ENCODE measurements at regions not wholly inside any gene's neighbourhood (a gene's known extent, or its start where the extent isn't known, plus 50 kb on each side); places are given as distances from the start of the nearest gene placed in this dataset.

DNA sequence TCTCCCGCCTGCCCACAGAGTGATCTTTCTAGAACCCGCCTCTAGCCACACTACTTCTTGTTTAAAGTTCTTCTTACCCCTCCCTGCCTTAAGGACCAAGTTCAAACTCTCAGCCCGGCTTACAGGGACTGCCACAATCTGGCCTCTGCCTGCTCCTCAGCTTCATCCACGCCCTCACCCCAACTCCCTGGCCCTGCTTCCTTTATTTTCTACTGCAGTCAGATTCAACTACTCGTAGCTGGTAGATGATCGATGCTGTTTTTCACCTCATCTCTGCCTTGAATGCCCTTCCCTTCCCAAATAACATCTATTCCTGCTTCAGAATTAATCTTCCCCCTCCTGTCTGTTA lies 508.5 kb downstream of the RPS24 start:
- H3K36me3 Mint-ChIP-seq = no peaks in the 10 kb centered on the region
- Histone ChIP-seq H3K4me3 (ENCODE audit: control insufficient read depth in 1 of 2, extremely low read depth in 1 of 2, low read length in 1 of 2) (no peak overlapping the region), H3K27ac (ENCODE audit: low read length) (no peak overlapping the region), H3K4me1 (ENCODE audit: control insufficient read depth in 1 of 2, extremely low read depth in 1 of 2, insufficient read depth in 2 of 2, low read length in 2 of 2) (peaks cover 0 to 2% of the 10 kb centered on the region in 2 experiments), H3K36me3 (ENCODE audit: control insufficient read depth in 2 of 2, extremely low read depth in 1 of 2, insufficient read depth in 1 of 2, low read length in 1 of 2) (no peaks in the 10 kb centered on the region), H3K9me3 (no peaks in the 10 kb centered on the region), H3K27me3 (replicated peaks in 1 of 2; ENCODE audit: control insufficient read depth in 2 of 2, extremely low read depth in 1 of 2, insufficient read depth in 2 of 2, low read length in 1 of 2) (peaks cover 0 to 30% of the 10 kb centered on the region in 2 experiments)
- no peaks in the 10 kb centered on the region for H3K9me3 Mint-ChIP-seq
- H3K27me3 Mint-ChIP-seq = peaks cover 0 to 6% of the 10 kb centered on the region in 2 donors
- CTCF ChIA-PET = no interaction called here
- ATAC-seq (replicated peaks in 1 of 4) (peak in 1 of 4 experiments; percentile 27), DNase-seq (no peak)
- H3K27ac Mint-ChIP-seq = peak overlapping the region in 1 of 2 donors; percentile 70
- 78% methylated on average over 6 of the region's 6 CpGs for WGBS (ENCODE audit: insufficient coverage)
- H3K4me1 Mint-ChIP-seq = peaks cover 0 to 9% (median 2%) of the 10 kb centered on the region in 3 donors
- H3K4me3 Mint-ChIP-seq = peak overlapping the region in 1 of 3 donors; percentile 17
- POLR2A ChIA-PET = no interaction called here

DNA sequence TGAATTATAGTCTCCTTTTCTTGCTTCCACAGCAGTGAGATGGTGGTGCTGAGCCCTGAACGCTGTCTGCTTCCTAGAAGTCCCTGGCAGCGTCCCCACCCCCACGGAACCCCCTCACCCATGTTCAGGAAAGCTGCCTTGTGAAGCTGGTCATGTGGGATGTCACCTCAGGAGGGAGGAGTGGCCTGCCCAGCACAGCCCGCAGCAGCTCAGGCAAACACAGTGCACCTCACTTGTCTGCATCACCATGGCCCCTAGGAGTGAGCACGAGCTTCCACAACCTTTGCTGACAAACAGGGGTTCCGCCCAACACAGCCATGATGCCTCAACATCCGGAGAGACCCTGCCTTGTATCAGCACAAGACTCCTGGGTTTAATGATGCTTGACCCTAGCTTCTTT lies 508.9 kb downstream of the RPS24 start:
- no peak overlapping the region for H3K27ac ChIP-seq (ENCODE audit: low read length)
- WGBS (ENCODE audit: insufficient coverage) = 71% methylated on average over 3 of the region's 7 CpGs
- Mint-ChIP-seq H3K9me3 (no peaks in the 10 kb centered on the region), H3K4me3 (peak overlapping the region in 1 of 3 donors; percentile 17), H3K36me3 (no peaks in the 10 kb centered on the region), H3K4me1 (peaks cover 0 to 9% (median 2%) of the 10 kb centered on the region in 3 donors), H3K27ac (peak overlapping the region in 1 of 2 donors; percentile 70), H3K27me3 (peaks cover 0 to 6% of the 10 kb centered on the region in 2 donors)
- DNase-seq = no peak
- H3K36me3 ChIP-seq (ENCODE audit: control insufficient read depth in 2 of 2, extremely low read depth in 1 of 2, insufficient read depth in 1 of 2, low read length in 1 of 2) = no peaks in the 10 kb centered on the region
- no peaks in the 10 kb centered on the region for H3K9me3 ChIP-seq
- H3K4me1 ChIP-seq (ENCODE audit: control insufficient read depth in 1 of 2, extremely low read depth in 1 of 2, insufficient read depth in 2 of 2, low read length in 2 of 2) = peaks cover 0 to 2% of the 10 kb centered on the region in 2 experiments
- CTCF ChIA-PET = no interaction called here
- peaks cover 0 to 30% of the 10 kb centered on the region in 2 experiments for H3K27me3 ChIP-seq (replicated peaks in 1 of 2; ENCODE audit: control insufficient read depth in 2 of 2, extremely low read depth in 1 of 2, insufficient read depth in 2 of 2, low read length in 1 of 2)
- POLR2A ChIA-PET = no interaction called here
- no peak for ATAC-seq (replicated peaks in 1 of 4)
- H3K4me3 ChIP-seq (ENCODE audit: control insufficient read depth in 1 of 2, extremely low read depth in 1 of 2, low read length in 1 of 2) = no peak overlapping the region

DNA sequence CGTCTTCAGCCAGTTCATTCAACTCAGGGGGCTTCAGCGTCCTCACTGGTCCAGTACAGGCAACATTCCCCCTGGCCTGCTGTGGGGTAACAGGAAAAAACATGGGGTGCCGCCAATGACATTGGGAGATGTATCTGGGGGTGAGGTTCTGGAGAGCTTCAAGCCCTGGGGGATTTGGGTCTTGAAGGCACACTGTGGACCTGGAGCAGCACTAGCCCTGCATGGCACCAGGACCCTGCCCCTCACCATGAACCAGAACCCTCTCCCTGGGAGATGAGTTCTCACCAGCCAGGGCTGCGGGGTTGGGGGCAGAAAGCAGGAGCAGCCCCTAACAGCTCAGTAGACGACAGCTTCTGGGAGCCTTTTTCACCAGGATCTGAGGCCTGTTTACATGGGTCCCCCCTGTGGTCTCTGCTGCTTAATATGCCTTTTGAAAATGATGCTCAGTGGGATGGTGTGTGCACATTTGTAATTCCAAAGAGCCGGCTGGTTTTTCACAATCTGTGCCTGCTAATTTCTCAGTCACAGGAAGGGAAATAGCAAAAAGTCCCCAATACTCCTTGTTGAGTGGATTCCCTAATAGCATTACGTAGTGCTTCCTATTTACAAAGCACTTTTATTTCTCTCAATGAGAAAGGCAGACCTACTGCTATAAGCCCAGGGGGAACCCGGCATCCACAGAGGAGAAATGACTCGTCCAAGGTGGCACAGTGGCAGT lies 509.5 kb downstream of the RPS24 start:
- POLR2A ChIA-PET = no interaction called here
- ATAC-seq (replicated peaks in 1 of 4) (no peak), DNase-seq (no peak)
- peaks cover 3 to 6% of the 10 kb centered on the region in 2 donors for H3K27me3 Mint-ChIP-seq
- 52% methylated on average over 4 of the region's 9 CpGs for WGBS (ENCODE audit: insufficient coverage)
- Histone ChIP-seq H3K9me3 (no peaks in the 10 kb centered on the region), H3K4me1 (ENCODE audit: control insufficient read depth in 1 of 2, extremely low read depth in 1 of 2, insufficient read depth in 2 of 2, low read length in 2 of 2) (peaks cover 0 to 2% of the 10 kb centered on the region in 2 experiments), H3K27ac (ENCODE audit: low read length) (no peak overlapping the region), H3K36me3 (ENCODE audit: control insufficient read depth in 2 of 2, extremely low read depth in 1 of 2, insufficient read depth in 1 of 2, low read length in 1 of 2) (no peaks in the 10 kb centered on the region), H3K27me3 (replicated peaks in 1 of 2; ENCODE audit: control insufficient read depth in 2 of 2, extremely low read depth in 1 of 2, insufficient read depth in 2 of 2, low read length in 1 of 2) (peaks cover 0 to 30% of the 10 kb centered on the region in 2 experiments), H3K4me3 (ENCODE audit: control insufficient read depth in 1 of 2, extremely low read depth in 1 of 2, low read length in 1 of 2) (no peak overlapping the region)
- no peaks in the 10 kb centered on the region for H3K9me3 Mint-ChIP-seq
- H3K27ac Mint-ChIP-seq = no peak overlapping the region
- CTCF ChIA-PET = no interaction called here
- no peaks in the 10 kb centered on the region for H3K36me3 Mint-ChIP-seq
- peaks cover 0 to 9% (median 2%) of the 10 kb centered on the region in 3 donors for H3K4me1 Mint-ChIP-seq
- no peak overlapping the region for H3K4me3 Mint-ChIP-seq

DNA sequence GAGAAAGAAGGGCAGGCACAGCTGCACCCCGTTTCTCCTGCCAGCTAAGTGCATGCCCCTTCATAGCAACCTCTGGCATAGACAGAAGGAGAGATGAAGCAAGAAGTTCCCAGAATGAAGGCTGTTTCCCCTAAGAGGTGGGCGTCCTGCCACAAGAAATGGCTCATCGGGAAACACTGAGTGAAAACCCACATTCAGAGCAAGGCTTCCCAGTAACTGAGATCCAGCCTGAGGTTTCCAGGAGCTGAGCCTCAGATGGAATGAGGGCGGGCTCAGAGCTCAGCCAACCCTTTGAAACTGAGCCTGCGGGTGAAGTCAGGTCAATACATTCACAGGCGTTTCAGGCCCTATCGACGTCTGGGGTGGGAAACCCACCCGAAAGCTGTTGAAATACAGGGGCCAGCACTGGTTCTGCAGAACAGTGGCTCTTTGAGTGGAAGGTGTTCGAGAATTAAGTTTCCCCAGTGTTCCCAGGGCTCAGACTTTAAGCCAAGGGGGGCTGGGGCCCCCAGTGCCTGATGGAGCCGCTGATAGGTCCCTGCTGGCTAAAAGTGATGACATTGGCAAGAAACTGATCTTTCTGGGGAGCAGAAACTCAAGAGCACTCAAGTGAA lies 510.2 kb downstream of the RPS24 start:
- H3K4me1 ChIP-seq (ENCODE audit: control insufficient read depth in 1 of 2, extremely low read depth in 1 of 2, insufficient read depth in 2 of 2, low read length in 2 of 2) = peaks cover 0 to 2% of the 10 kb centered on the region in 2 experiments
- ChIA-PET CTCF (no interaction called here), POLR2A (no interaction called here)
- H3K27me3 Mint-ChIP-seq = peaks cover 9 to 10% of the 10 kb centered on the region in 2 donors
- H3K27ac Mint-ChIP-seq = no peak overlapping the region
- H3K9me3 Mint-ChIP-seq = no peaks in the 10 kb centered on the region
- H3K36me3 ChIP-seq (ENCODE audit: control insufficient read depth in 2 of 2, extremely low read depth in 1 of 2, insufficient read depth in 1 of 2, low read length in 1 of 2) = no peaks in the 10 kb centered on the region
- no peaks in the 10 kb centered on the region for H3K36me3 Mint-ChIP-seq
- no peak overlapping the region for H3K4me3 ChIP-seq (ENCODE audit: control insufficient read depth in 1 of 2, extremely low read depth in 1 of 2, low read length in 1 of 2)
- H3K4me3 Mint-ChIP-seq = no peak overlapping the region
- H3K27me3 ChIP-seq (replicated peaks in 1 of 2; ENCODE audit: control insufficient read depth in 2 of 2, extremely low read depth in 1 of 2, insufficient read depth in 2 of 2, low read length in 1 of 2) = peaks cover 0 to 30% of the 10 kb centered on the region in 2 experiments
- H3K9me3 ChIP-seq = no peaks in the 10 kb centered on the region
- H3K4me1 Mint-ChIP-seq = peaks cover 0 to 9% (median 2%) of the 10 kb centered on the region in 3 donors
- DNase-seq (no peak), ATAC-seq (replicated peaks in 1 of 4) (no peak)
- WGBS (ENCODE audit: insufficient coverage) = 65% methylated on average over 11 of the region's 11 CpGs
- no peak overlapping the region for H3K27ac ChIP-seq (ENCODE audit: low read length)

DNA sequence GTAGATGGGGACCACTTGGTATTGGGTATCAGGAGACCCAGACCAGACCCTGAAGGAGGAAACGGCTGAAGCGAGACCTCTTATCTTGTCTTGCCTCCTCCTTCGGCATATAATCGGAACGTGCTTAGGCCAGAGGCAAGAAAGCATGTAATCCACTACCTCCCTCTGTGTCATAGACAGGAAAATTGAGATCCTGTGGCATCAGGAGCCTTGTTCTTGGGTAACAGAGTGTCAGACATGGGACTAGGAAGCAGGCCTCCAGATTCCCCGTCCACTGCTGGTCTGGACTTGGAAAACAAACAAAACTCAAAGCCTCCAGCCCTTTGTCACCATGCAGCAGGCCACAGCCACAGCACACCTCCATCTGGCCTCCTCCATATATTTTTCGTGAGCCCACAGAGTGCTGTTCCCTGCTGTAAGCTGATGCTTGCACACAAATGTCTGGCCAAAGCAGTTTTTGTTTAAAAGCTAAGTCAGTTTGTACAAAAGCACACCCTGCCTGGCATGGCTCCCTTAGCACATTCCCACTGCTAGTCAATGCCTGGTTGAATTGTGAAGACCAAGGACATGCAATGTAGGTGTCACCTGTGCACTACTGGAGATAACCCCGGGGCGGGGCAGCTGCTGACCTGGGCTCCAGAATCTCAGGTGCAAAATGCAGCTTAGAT lies 510.9 kb downstream of the RPS24 start:
- Mint-ChIP-seq H3K36me3 (no peaks in the 10 kb centered on the region), H3K9me3 (no peaks in the 10 kb centered on the region), H3K4me3 (no peak overlapping the region), H3K4me1 (peaks cover 0 to 9% (median 2%) of the 10 kb centered on the region in 3 donors), H3K27me3 (peaks cover 9 to 14% of the 10 kb centered on the region in 2 donors), H3K27ac (no peak overlapping the region)
- Histone ChIP-seq H3K27ac (ENCODE audit: low read length) (no peak overlapping the region), H3K27me3 (replicated peaks in 1 of 2; ENCODE audit: control insufficient read depth in 2 of 2, extremely low read depth in 1 of 2, insufficient read depth in 2 of 2, low read length in 1 of 2) (peaks cover 0 to 25% of the 10 kb centered on the region in 2 experiments), H3K4me3 (ENCODE audit: control insufficient read depth in 1 of 2, extremely low read depth in 1 of 2, low read length in 1 of 2) (no peak overlapping the region), H3K4me1 (ENCODE audit: control insufficient read depth in 1 of 2, extremely low read depth in 1 of 2, insufficient read depth in 2 of 2, low read length in 2 of 2) (peaks cover 0 to 2% of the 10 kb centered on the region in 2 experiments), H3K36me3 (ENCODE audit: control insufficient read depth in 2 of 2, extremely low read depth in 1 of 2, insufficient read depth in 1 of 2, low read length in 1 of 2) (no peaks in the 10 kb centered on the region), H3K9me3 (no peaks in the 10 kb centered on the region)
- ATAC-seq (replicated peaks in 1 of 4) = no peak
- ChIA-PET POLR2A (no interaction called here), CTCF (no interaction called here)
- WGBS (ENCODE audit: insufficient coverage) = 87% methylated on average over 4 of the region's 9 CpGs
- DNase-seq = no peak

DNA sequence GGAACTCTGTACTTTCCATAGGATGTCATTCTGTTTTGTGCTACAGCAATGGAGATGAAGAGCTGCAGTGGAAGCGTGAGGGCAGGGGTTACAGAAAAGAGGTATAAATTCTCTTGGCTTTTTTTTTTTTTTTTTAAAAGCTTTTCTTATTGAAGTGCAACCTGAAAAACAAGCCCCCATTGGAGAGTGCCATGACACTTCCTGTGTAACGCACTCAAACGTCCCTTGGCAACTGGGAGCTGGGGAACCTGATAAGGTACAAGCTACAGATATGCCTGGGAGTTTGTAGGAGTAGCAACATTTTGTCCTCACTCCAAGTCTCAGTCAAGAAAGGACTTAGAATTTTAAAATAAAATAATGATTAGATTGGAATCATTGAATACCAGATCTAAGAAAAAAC lies 512.1 kb downstream of the RPS24 start:
- H3K4me3 ChIP-seq (ENCODE audit: control insufficient read depth in 1 of 2, extremely low read depth in 1 of 2, low read length in 1 of 2) = no peak overlapping the region
- Mint-ChIP-seq H3K36me3 (no peaks in the 10 kb centered on the region), H3K9me3 (no peaks in the 10 kb centered on the region), H3K27ac (no peak overlapping the region), H3K4me1 (peaks cover 0 to 9% (median 2%) of the 10 kb centered on the region in 3 donors), H3K27me3 (peaks cover 13 to 15% of the 10 kb centered on the region in 2 donors), H3K4me3 (no peak overlapping the region)
- no CpG with 5 or more reads among the region's 3 CpGs for WGBS (ENCODE audit: insufficient coverage)
- no peaks in the 10 kb centered on the region for H3K36me3 ChIP-seq (ENCODE audit: control insufficient read depth in 2 of 2, extremely low read depth in 1 of 2, insufficient read depth in 1 of 2, low read length in 1 of 2)
- H3K9me3 ChIP-seq = no peaks in the 10 kb centered on the region
- peaks cover 0 to 23% of the 10 kb centered on the region in 2 experiments for H3K27me3 ChIP-seq (replicated peaks in 1 of 2; ENCODE audit: control insufficient read depth in 2 of 2, extremely low read depth in 1 of 2, insufficient read depth in 2 of 2, low read length in 1 of 2)
- ATAC-seq (replicated peaks in 1 of 4) (no peak), DNase-seq (no peak)
- H3K27ac ChIP-seq (ENCODE audit: low read length) = no peak overlapping the region
- POLR2A ChIA-PET = interaction anchor here (0.5 to 0.6 kb wide), 2 partner anchors 428 to 1566 kb away, joined by 3 to 4 read pairs; no protein-coding TSS in a partner anchor
- CTCF ChIA-PET = interaction anchor here in 1 of 2 donors (0.7 kb wide), 1 partner anchor 651 kb away, joined by 5 read pairs; no protein-coding TSS in a partner anchor
- peaks cover 0 to 2% of the 10 kb centered on the region in 2 experiments for H3K4me1 ChIP-seq (ENCODE audit: control insufficient read depth in 1 of 2, extremely low read depth in 1 of 2, insufficient read depth in 2 of 2, low read length in 2 of 2)

All from T-cell (primary cell).